H1 (cell line): ENCODE measurements at regions not wholly inside any gene's neighbourhood (a gene's known extent, or its start where the extent isn't known, plus 50 kb on each side); places are given as distances from the start of the nearest gene placed in this dataset.

Experiments used
- CTCF ChIA-PET: fragments of 300-600 bp; sonication (Branson Sonifier 250); formaldehyde crosslinking; loops from one replicate; lab custom pipeline; 2021; ENCODE audit not compliant: partially characterized antibody; lab: Charles Lee
- POLR2A ChIA-PET: fragments of 300-600 bp; sonication (Branson Sonifier 250); formaldehyde crosslinking; loops from one replicate; lab custom pipeline; 2021; ENCODE audit warnings: inconsistent platforms; ENCODE audit not compliant: partially characterized antibody; lab: Charles Lee
- DNase-seq, 2 experiments: peaks; one replicate each; pipeline versions ENCODE4 v3.0.0 to v3.0.0-alpha.2; 2010 to 2022; ENCODE audit warnings: low spot score in 2 of 2, low read depth in 1 of 2, mixed read lengths in 1 of 2
- FAIRE-seq: peaks from 2 replicates; lab custom pipeline; 2011; peaks lifted over from hg19 to GRCh38; lab: Jason Lieb, UNC
- H2AFZ ChIP-seq: 2 replicates; pipeline ENCODE4 v1.8.1; 2012; ENCODE audit warnings: low read length, inconsistent platforms
- H2AK5ac ChIP-seq: 2 replicates; pipeline ENCODE4 v1.6.1; 2013; ENCODE audit warnings: low read depth, low read length
- H2BK120ac ChIP-seq: replicated peaks from 2 replicates; pipeline ENCODE3; 2013; ENCODE audit warnings: low read depth, low read length, inconsistent platforms
- H2BK12ac ChIP-seq: 2 replicates; pipeline ENCODE4 v1.6.1; 2013; ENCODE audit warnings: low read depth, low read length
- H2BK15ac ChIP-seq: 2 replicates; pipeline ENCODE4 v1.6.1; 2013; ENCODE audit warnings: low read length
- H2BK20ac ChIP-seq: 2 replicates; pipeline ENCODE4 v1.6.1; 2013; ENCODE audit warnings: low read length
- H2BK5ac ChIP-seq: 2 replicates; pipeline ENCODE4 v1.6.1; 2013; ENCODE audit warnings: low read depth, low read length
- H3K14ac ChIP-seq: 2 replicates; pipeline ENCODE4 v1.6.1; 2013; ENCODE audit warnings: inconsistent platforms; ENCODE audit not compliant: insufficient read length
- H3K18ac ChIP-seq: 2 replicates; pipeline ENCODE4 v1.6.1; 2013; ENCODE audit warnings: low read length; ENCODE audit errors: extremely low read depth
- H3K23ac ChIP-seq: 2 replicates; pipeline ENCODE4 v1.6.1; 2013; ENCODE audit warnings: inconsistent platforms; ENCODE audit not compliant: insufficient read length
- H3K23me2 ChIP-seq: 2 replicates; pipeline ENCODE4 v1.6.1; 2013; ENCODE audit warnings: low read depth, low read length
- H3K27ac ChIP-seq: 2 replicates; pipeline ENCODE4 v1.6.1; 2011; ENCODE audit warnings: low read depth, low read length, inconsistent platforms
- H3K27me3 ChIP-seq, 4 experiments: replicated peaks in 1 of 4; 1 replicate in 1 of 4; 2 replicates in 3 of 4; pipeline versions ENCODE4 v1.6.1 to v1.8.1; 2011 to 2013; ENCODE audit warnings: low read length in 3 of 4, mild to moderate bottlenecking in 3 of 4, inconsistent platforms in 2 of 4, mixed read lengths in 2 of 4, moderate library complexity in 1 of 4; ENCODE audit not compliant: control insufficient read depth in 3 of 4, insufficient read depth in 3 of 4; ENCODE audit errors: extremely low read depth in 1 of 4
- H3K36me3 ChIP-seq, 4 experiments: 2 replicates each; pipeline versions ENCODE4 v1.6.1 to v1.8.1; 2011 to 2013; ENCODE audit warnings: mild to moderate bottlenecking in 4 of 4, low read length in 3 of 4, moderate library complexity in 2 of 4, control low read depth in 1 of 4, inconsistent platforms in 1 of 4; ENCODE audit not compliant: insufficient read depth in 4 of 4, control insufficient read depth in 2 of 4
- H3K4ac ChIP-seq: replicated peaks from 2 replicates; pipeline ENCODE3; 2013; ENCODE audit warnings: low read length, low read depth, mixed read lengths, inconsistent platforms; ENCODE audit not compliant: insufficient read length
- H3K4me1 ChIP-seq, 4 experiments: replicated peaks in 1 of 4; 1 replicate in 1 of 4; 2 replicates in 3 of 4; pipeline versions ENCODE4 v1.6.1 to v1.8.1; 2011 to 2013; ENCODE audit warnings: low read length in 3 of 4, inconsistent platforms in 2 of 4, mixed read lengths in 1 of 4; ENCODE audit not compliant: insufficient read depth in 4 of 4, control insufficient read depth in 3 of 4
- H3K4me2 ChIP-seq, 2 experiments: 2 replicates each; pipeline versions ENCODE4 v1.6.1 to v1.8.1; 2011 to 2013; ENCODE audit warnings: low read depth in 2 of 2, low read length in 2 of 2, control low read depth in 1 of 2, inconsistent platforms in 1 of 2, mild to moderate bottlenecking in 1 of 2; ENCODE audit not compliant: insufficient read depth in 1 of 2
- H3K4me3 ChIP-seq, 4 experiments: fragments of 200-600, 300-600 bp in 1 of 4; sonication (generic), shearing (Covaris generic), sonication (Bioruptor Twin) in 1 of 4; 2 replicates each; pipeline versions ENCODE4 v1.5.1 to v1.8.1; 2011 to 2016; ENCODE audit warnings: low read length in 4 of 4, low read depth in 3 of 4, control low read depth in 2 of 4, inconsistent platforms in 2 of 4, mild to moderate bottlenecking in 2 of 4, mixed read lengths in 1 of 4, moderate library complexity in 1 of 4; ENCODE audit not compliant: insufficient read depth in 2 of 4; ENCODE audit errors: extremely low read depth in 1 of 4
- H3K56ac ChIP-seq: replicated peaks from 2 replicates; pipeline ENCODE3; 2013; ENCODE audit warnings: low read depth, mild to moderate bottlenecking, mixed read lengths, low read length, inconsistent platforms; ENCODE audit not compliant: insufficient read length
- H3K79me1 ChIP-seq: 2 replicates; pipeline ENCODE4 v1.6.1; 2013; ENCODE audit warnings: low read depth, low read length, control low read depth
- H3K79me2 ChIP-seq, 2 experiments: 2 replicates each; pipeline versions ENCODE4 v1.6.1 to v1.8.1; 2012 to 2013; ENCODE audit warnings: low read length in 2 of 2, mild to moderate bottlenecking in 2 of 2, inconsistent platforms in 1 of 2; ENCODE audit not compliant: insufficient read depth in 2 of 2, control insufficient read depth in 1 of 2
- H3K9ac ChIP-seq, 4 experiments: replicated peaks in 1 of 4; 1 replicate in 1 of 4; 2 replicates in 3 of 4; pipeline versions ENCODE4 v1.6.1 to v1.8.1; 2011 to 2013; ENCODE audit warnings: low read depth in 3 of 4, low read length in 3 of 4, control low read depth in 2 of 4, mild to moderate bottlenecking in 2 of 4, moderate library complexity in 2 of 4, inconsistent platforms in 1 of 4; ENCODE audit errors: extremely low read depth in 1 of 4
- H3K9me3 ChIP-seq, 2 experiments: 2 replicates each; pipeline versions ENCODE4 v1.6.1 to v1.8.1; 2012 to 2013; ENCODE audit warnings: mild to moderate bottlenecking in 2 of 2, moderate library complexity in 2 of 2, control low read depth in 1 of 2, inconsistent platforms in 1 of 2, low read depth in 1 of 2, low read length in 1 of 2, mixed read lengths in 1 of 2; ENCODE audit not compliant: insufficient read depth in 2 of 2
- H4K20me1 ChIP-seq, 2 experiments: replicated peaks in 1 of 2; 2 replicates each; pipeline versions ENCODE3 to v1.8.1; 2011 to 2013; ENCODE audit warnings: inconsistent platforms in 2 of 2, low read length in 2 of 2, mild to moderate bottlenecking in 1 of 2; ENCODE audit not compliant: insufficient read depth in 2 of 2, control insufficient read depth in 1 of 2
- H4K5ac ChIP-seq: 2 replicates; pipeline ENCODE4 v1.6.1; 2013; ENCODE audit warnings: low read length, low read depth, mixed read lengths, inconsistent platforms; ENCODE audit not compliant: insufficient read length
- H4K8ac ChIP-seq: 2 replicates; pipeline ENCODE4 v1.8.0; 2013; ENCODE audit warnings: mild to moderate bottlenecking, moderate library complexity, low read length, inconsistent platforms; ENCODE audit not compliant: insufficient read depth; ENCODE audit errors: extremely low read depth
- H4K91ac ChIP-seq: replicated peaks from 2 replicates; pipeline ENCODE3; 2013; ENCODE audit warnings: low read length, mixed read lengths, inconsistent platforms; ENCODE audit not compliant: insufficient read length
- ASH2L ChIP-seq: fragments of 200-600, 300-600 bp; sonication (generic); IDR thresholded peaks from one replicate; pipeline ENCODE4 v1.7.1; 2017; ENCODE audit warnings: low read length
- FOSL1 ChIP-seq: IDR thresholded peaks from 2 replicates; pipeline ENCODE4 v1.6.1; 2011; ENCODE audit warnings: mild to moderate bottlenecking, low read depth, low read length, moderate library complexity; ENCODE audit not compliant: insufficient read depth
- JUND ChIP-seq: IDR thresholded peaks from 2 replicates; pipeline ENCODE4 v1.6.1; 2011; ENCODE audit warnings: mild to moderate bottlenecking, improper control_type of control experiment, low read length
- MAFK ChIP-seq: IDR thresholded peaks from 2 replicates; pipeline ENCODE4 v1.6.1; 2012; ENCODE audit warnings: low read depth, mild to moderate bottlenecking, improper control_type of control experiment, low read length
- NRF1 ChIP-seq: IDR thresholded peaks from 2 replicates; pipeline ENCODE4 v1.6.1; 2011; ENCODE audit warnings: mild to moderate bottlenecking, low read depth, low read length, improper control_type of control experiment
- RAD21 ChIP-seq, 2 experiments: IDR thresholded peaks in 1 of 2; conservative IDR thresholded peaks in 1 of 2; 2 replicates each; pipeline ENCODE4 v1.6.1; 2011; ENCODE audit warnings: low read depth in 2 of 2, low read length in 2 of 2, improper control_type of control experiment in 1 of 2, inconsistent platforms in 1 of 2, mild to moderate bottlenecking in 1 of 2, moderate library complexity in 1 of 2
- TAF1 ChIP-seq: IDR thresholded peaks from 2 replicates; pipeline ENCODE4 v1.6.1; 2011; ENCODE audit warnings: mild to moderate bottlenecking, low read depth, low read length
- WGBS, 2 experiments: shearing (Covaris generic) in 1 of 2; methylation state at CpG; one replicate each; pipeline versions ENCODE4 v1.1.6 to v1.1.7; 2013 to 2015; ENCODE audit warnings: low lambda C conversion rate in 2 of 2, mixed read lengths in 2 of 2, inconsistent platforms in 1 of 2, low coverage in 1 of 2, missing lambda C conversion rate in 1 of 2; ENCODE audit not compliant: insufficient replicate concordance in 2 of 2, insufficient coverage in 1 of 2, insufficient read length in 1 of 2; ENCODE audit errors: extremely low coverage in 1 of 2, missing lambda C conversion rate in 1 of 2; 5-methylcytosine and 5-hydroxymethylcytosine counted together
- TF ChIP-seq, protein P1 (sequence below): IDR thresholded peaks from 2 replicates; pipeline ENCODE4 v1.6.1; 2012; ENCODE audit warnings: low read length, inconsistent platforms

DNA sequence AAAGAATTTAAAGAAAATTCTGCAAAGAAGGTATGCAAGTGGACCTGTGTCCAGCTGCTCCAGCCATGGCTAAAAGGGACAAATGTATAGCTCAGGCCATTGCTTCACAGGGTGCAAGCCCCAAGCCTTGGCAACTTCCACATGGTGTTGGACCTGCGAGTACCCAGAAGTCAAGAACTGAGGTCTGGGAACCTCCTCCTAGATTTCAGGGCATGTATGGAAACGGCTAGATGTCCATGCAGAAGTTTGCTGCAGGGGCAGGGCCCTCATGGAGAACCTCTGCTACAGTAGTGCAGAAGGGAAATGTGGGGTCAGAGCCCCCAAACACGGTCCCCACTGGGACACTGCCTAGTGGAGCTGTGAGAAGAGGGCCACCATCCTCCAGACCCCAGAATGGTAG is 284.0 kb upstream of the RAB6C start:
- Histone ChIP-seq H4K20me1 (no peaks in the 10 kb centered on the region), H2BK120ac (no peak overlapping the region), H3K18ac (no peak overlapping the region)
- no peak for FAIRE-seq
- WGBS, 2 experiments, result 94% methylated on average over 3 of the region's 3 CpGs; no CpG with 5 or more reads in 1 of the 2 experiments
- TF ChIP-seq, protein P1, sequence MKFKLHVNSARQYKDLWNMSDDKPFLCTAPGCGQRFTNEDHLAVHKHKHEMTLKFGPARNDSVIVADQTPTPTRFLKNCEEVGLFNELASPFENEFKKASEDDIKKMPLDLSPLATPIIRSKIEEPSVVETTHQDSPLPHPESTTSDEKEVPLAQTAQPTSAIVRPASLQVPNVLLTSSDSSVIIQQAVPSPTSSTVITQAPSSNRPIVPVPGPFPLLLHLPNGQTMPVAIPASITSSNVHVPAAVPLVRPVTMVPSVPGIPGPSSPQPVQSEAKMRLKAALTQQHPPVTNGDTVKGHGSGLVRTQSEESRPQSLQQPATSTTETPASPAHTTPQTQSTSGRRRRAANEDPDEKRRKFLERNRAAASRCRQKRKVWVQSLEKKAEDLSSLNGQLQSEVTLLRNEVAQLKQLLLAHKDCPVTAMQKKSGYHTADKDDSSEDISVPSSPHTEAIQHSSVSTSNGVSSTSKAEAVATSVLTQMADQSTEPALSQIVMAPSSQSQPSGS, result no peak
- TF ChIP-seq ASH2L, result no peak
- no peak for TF ChIP-seq NRF1
- no peak for TF ChIP-seq RAD21 (IDR thresholded peaks at IDR 0.05 in 1 of 2, conservative IDR thresholded peaks at IDR 0.05 in 1 of 2; ENCODE audit: low read depth in 2 of 2, low read length in 2 of 2)
- no peak for TF ChIP-seq MAFK
- no peak for TF ChIP-seq FOSL1
- no peak for TF ChIP-seq TAF1
- no peak for TF ChIP-seq JUND
- TF ChIP-seq, all 59 proteins: peak for 0
- Histone ChIP-seq H4K5ac (no peak overlapping the region), H2BK12ac (no peak overlapping the region), H2AFZ (no peak overlapping the region), H2BK5ac (no peak overlapping the region), H4K91ac (no peak overlapping the region), H4K8ac (no peak overlapping the region), H3K9ac (no peak overlapping the region), H3K36me3 (no peaks in the 10 kb centered on the region), H3K4ac (no peak overlapping the region), H3K56ac (no peak overlapping the region), H3K4me3 (no peak overlapping the region), H2BK15ac (no peak overlapping the region), H3K4me1 (no peaks in the 10 kb centered on the region), H2BK20ac (no peak overlapping the region), H3K23me2 (no peaks in the 10 kb centered on the region), H3K27me3 (no peaks in the 10 kb centered on the region), H3K9me3 (no peaks in the 10 kb centered on the region), H3K79me2 (no peaks in the 10 kb centered on the region), H3K27ac (no peak overlapping the region), H3K79me1 (no peaks in the 10 kb centered on the region), H3K14ac (no peak overlapping the region), H2AK5ac (no peak overlapping the region), H3K4me2 (no peak overlapping the region), H3K23ac (no peak overlapping the region)
- no peak for DNase-seq
- POLR2A ChIA-PET, result no interaction called here
- CTCF ChIA-PET, result no interaction called here
